SH-SY5Y (cell line): ENCODE measurements at regions not wholly inside any gene's neighbourhood (a gene's known extent, or its start where the extent isn't known, plus 50 kb on each side); places are given as distances from the start of the nearest gene placed in this dataset.

ENCODE experiments used
- GATA2 ChIP-seq: IDR thresholded peaks from 2 replicates; pipeline ENCODE4 v1.6.1; 2011; ENCODE audit warnings: mild to moderate bottlenecking, low read depth, low read length
- GATA3 ChIP-seq: IDR thresholded peaks from 2 replicates; pipeline ENCODE4 v1.6.1; 2011; ENCODE audit warnings: low read depth, mild to moderate bottlenecking, low read length, moderate library complexity

DNA sequence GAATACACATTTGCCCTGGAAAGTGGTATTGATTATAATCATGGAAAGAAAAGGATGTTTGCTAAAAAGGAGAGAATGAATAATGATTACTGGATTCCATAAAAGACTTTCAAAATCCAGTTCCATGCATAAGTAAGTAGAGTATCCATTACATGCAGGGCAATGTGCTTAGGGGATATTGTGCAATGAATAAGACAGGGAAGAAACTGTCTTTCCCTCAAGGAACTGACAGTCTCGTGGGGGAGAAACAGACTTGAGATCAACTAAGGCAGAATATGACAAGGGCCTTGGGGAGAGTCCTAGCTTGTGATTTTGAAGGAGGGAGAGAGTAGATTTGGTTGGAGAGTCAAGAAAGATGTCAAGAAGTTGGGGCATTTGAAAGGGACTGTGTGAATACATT is 130.6 kb downstream of the SPP2 start:
- no peak for TF ChIP-seq GATA2
- TF ChIP-seq GATA3: no peak

DNA sequence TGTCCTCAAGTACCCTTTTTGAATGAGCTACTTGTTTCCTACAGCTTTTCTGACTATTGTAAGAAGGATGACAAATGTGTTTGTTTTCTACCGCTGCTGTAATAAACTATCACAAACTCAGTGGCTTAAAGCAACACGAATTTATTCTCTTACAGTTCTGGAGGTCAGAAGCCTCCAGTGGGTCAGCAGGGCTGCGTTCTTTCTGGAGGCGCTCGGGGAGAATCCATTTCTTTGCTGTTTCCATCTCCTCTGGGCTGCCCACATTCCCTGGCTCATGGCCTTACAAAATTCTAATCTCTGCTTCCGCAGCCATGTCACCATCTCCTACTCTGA is 128.5 kb downstream of the SPP2 start:
- TF ChIP-seq GATA2: no peak
- no peak for TF ChIP-seq GATA3

DNA sequence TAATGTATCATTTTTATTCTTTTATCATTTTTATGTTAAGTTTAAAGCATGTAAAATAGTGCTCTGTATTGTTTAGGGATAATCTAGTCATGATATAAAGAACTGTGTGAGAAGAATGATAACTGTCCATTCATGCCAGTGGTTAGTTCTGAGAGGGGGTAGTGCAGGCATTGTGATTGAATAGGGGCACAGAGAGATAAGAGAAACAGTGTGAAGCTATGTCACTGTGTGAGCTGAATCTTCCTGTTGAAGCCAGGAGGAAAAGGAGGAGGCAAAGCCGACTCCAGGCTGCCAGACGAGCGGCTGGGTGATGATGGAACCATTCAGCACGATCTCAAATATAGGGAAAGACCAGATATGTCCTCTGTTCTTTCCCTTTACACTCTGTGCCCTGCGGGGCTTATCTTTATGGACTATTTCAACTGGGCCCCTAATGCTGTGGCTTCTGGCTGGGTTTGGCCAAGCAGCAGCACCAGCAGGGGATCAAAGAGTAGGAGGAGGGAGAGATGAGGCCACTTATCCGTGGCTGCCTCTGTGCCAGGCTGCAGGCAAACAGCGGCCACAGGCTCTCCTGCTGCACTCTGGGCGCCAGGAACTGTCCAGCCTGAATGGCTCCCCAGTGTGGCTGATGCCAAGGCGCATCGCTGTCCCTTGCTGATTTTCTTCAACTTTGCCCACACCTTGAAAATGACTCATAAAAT is 128.0 kb downstream of the SPP2 start:
- TF ChIP-seq GATA2 (no peak), GATA3 (no peak)

DNA sequence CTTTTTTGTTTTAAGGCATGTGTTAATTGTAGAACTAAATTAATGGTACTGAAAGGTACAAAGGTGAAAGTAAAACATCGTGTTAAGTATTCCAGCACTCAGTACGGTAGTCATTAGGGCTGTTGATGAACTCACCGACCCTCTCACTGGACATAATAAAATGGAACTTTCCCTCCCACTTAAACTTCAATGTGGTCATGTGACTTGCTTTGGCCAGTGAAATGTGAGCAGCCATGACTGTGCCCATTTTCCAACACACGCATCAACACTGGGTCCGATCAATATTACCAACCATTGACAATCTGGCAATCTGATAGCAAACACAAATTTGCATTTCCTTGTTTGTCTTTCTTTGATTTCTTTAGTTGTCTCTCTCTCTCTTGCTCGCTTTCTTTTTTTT is 125.1 kb downstream of the SPP2 start:
- TF ChIP-seq GATA2: no peak
- no peak for TF ChIP-seq GATA3

DNA sequence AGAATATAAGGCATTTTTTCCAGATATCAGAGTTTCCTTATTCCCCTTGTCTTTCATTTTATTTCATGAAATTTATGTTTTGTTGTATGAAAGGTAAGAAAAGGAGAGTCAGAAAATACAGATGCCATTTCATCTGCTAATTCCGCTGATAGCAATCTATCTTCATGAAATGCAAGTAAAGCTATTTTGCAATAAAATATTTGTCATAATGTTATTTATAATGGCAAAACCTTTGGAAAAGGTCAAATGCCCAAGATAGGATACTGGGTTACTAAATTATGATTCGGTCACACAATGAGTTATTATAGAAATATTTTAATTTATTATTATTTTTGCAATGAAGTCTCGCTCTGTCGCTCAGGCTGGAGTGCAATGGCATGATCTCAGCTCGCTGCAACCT is 124.2 kb downstream of the SPP2 start:
- TF ChIP-seq GATA2: no peak
- no peak for TF ChIP-seq GATA3

DNA sequence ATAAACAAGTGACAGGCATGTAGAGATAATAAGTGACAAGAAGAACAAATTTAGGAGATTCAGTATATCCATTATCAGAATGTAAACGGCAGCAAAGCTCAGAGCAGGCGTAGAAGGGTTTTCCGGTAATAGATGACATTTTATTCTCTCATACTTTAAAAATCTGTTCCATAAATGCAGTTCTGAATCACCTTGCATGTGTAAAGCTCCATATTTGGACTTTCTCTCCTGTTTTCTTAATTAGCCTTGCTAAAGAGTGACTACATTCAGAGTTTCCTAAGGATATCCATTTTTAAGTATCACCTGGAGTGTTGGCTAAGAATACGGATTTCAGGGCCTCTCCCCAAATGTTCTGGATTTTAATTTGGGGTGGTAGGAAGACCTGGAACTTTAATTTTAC is 122.0 kb downstream of the SPP2 start:
- no peak for TF ChIP-seq GATA2
- TF ChIP-seq GATA3: no peak

DNA sequence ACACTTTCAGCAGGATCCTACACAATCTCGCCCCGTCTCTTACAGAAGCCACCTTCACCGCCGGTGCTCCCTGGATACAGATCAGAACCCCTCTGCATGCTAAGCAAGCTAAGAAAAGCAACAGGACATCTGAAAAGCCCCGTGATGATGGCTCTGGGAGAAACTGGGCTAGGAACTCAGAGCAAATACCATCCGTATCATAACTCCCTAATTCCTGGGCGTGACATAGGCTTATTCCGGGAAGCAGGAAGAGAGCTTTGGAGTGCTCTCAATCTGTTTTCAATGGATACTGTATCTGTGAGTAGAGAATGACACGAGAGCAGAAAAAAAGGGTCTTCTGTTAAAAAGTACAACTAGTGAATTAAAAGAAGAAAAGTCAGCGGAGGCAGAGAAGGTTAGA is 121.6 kb downstream of the SPP2 start:
- no peak for TF ChIP-seq GATA2
- no peak for TF ChIP-seq GATA3

DNA sequence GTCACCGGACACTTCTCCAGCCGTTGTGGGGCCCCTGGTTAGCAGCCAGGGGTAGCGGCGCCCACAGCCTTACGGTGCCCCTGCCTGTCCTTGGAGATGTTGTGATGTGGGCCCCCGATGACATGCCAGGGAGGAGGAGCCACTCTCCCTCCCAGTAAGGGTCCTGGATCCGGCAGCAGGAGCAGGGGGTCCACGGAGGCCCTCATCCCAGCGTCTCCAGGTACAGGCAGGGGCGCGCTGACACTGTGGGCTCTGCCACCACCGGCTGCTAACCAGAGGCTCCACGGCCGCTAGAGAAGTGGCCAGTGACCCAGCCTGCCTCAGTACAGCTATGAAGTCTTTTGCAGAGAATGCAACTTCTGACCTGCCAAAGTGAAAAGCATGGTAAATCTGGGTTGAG is 121.2 kb downstream of the SPP2 start:
- TF ChIP-seq GATA3 (no peak), GATA2 (no peak)

DNA sequence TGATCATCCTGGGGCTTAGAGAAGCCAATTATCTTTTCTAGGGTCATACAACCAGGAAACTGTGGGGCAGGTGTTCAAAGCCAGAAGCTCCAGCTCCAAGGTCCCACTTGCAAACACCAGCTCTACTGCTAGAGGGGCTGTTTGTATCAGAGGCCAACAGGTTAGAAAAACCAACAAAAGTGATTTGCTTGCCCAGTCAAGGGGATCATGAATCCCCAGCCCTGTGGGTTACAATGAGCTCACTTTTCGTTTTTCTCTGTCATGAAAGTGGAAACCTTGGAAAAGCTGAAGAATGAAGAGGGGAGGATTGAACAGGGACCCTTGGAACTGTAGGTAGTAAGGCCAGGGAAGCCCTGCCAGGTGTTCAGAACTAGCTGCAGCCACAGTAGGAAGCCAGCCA is 119.2 kb downstream of the SPP2 start:
- no peak for TF ChIP-seq GATA2
- TF ChIP-seq GATA3: no peak

DNA sequence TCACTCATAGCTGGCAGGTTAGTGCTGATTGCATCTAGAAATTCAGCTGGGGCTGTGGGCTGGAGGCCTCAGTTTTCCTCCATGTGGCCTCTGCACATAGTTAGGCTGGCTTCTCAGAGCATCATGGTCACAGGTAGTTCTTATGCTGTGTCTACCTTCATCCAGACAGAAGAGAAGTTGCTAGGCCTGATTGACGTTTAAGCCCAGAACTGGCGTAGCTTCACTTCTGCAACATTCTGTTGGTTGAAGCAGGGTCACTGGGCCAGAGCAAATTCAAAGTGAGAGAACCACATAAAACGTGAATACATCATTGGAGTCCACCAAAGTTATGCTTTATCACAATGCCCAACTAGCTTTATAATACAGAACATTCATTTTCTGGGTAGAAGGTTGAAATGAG is 116.0 kb downstream of the SPP2 start:
- no peak for TF ChIP-seq GATA3
- no peak for TF ChIP-seq GATA2

DNA sequence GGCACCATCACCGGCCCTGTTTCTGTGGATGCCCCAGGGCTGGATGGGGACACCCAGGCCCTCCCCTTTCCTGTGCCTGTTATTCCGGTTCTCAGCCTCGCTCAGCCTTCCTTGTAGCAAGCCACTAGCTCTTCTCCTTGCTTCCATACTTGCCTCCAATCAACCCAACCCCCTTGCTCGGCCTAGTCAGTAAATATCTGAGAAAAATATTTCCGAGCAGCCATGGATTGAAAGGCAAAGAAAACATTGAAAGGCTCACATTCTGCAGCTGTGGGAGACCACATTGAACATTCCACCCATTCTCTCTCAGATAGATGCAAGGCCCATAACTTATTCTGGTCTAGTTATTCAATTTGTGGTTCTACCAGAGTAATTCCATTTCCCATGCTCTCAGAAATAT is 114.9 kb downstream of the SPP2 start:
- TF ChIP-seq GATA3 (no peak), GATA2 (no peak)

DNA sequence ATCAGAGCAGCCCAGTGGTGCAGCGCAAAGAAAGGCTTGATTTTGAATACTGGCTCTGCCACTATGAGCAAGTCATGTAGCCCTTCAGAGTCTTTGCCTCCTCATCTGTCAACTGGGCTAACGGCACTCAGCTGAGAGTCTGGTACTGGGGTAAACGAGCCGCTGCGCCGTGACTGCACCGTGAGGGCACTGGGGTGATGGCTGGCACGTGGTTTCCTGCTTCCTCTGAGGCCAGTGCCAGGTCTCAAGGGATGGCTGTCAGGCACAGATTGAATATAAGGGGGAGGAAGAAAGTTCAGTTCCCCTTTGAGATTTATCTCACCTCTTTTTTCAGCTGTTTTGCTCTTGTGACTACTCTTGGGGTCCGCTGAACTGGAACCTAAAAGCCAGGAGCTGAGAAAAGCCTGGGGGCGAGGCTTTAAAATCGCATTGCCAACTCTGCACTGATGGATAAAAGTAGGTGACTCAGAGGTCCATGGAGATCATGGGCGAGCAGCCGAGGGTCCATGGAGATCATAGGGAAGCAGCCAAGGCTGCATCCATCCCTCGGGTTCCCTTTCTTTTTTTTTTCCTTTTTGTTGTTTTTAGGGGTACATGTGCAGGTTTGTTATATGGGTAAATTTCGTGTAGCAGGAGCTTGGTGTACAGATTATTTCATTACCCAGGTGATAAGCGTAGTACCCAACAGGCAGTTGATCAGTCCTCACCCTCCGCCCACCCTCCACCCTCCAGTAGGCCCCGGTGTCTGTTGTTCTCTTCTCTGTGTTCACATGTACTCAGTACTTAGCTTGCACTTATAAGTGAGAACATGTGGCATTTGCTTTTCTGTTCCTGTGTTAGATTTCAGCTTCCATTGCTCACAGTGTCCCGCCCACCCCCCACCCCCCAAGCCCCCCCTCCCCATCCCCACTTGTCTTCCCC is 114.3 kb downstream of the SPP2 start:
- TF ChIP-seq GATA3 (no peak), GATA2 (no peak)

DNA sequence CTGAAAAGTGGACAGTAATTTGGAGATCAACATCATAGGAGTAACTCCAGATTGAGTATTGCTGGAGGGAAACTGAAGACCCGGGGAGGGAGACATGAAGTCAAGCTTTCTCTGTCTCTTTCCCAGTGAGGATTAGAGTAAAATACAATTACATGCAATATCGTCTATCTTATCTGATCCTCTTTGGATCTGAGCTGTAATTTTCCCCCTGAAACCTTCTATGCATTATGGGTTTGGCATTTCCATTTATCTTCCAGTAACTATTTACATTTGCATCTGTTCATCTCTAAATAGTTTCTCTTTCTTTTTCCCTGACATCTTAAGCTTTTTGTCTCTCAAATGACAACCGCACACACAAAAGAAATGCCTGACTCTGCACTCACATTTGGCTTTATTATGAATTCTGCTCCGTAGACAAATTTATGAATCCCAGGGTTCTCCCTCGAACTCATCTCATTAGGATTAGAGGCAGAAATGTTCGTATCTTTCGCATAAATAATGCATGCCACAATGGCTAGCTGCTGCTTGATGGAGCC is 113.1 kb downstream of the SPP2 start:
- TF ChIP-seq GATA2 (peak; percentile 20; the same call in 1 of the 2 replicates), GATA3 (peak; percentile 61)

DNA sequence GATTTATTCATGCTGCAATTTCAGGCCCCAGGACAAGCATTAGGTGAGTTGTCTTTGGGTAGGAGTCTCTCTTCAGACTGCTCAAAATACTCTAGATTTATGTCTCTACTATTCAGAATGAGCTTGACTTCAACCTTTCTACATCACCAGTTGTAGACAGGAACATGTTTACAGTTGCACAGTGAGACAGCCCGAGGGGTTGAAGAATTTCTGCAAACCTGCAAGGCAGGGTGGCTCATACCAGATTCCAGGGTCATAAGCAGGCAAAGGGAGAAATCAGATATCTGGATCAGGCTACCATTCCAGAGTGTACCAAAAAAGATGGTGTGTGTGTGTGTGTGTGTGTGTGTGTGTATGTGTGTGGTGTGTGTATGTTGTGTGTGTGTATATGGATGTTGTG is 112.4 kb downstream of the SPP2 start:
- TF ChIP-seq GATA3: no peak
- TF ChIP-seq GATA2: no peak

DNA sequence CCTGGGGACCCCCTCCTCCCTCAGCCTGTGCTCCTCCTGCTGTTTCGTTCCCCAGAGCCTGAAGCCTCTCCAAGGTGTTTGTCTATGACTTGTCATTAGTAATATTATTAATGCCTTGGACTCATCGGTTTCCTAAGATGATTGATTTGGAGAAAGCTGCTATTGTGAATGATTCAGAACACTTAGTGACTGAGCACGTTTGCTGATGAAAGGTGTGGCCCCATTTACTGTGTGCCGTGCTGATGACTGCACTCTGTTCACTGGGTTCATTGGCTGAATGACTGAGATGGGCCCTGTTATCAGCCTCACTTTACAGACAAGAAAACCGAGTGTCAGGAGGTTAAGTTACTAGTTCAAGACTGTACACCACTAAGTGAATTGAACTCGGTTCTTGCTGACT is 111.4 kb downstream of the SPP2 start:
- no peak for TF ChIP-seq GATA2
- TF ChIP-seq GATA3: no peak

DNA sequence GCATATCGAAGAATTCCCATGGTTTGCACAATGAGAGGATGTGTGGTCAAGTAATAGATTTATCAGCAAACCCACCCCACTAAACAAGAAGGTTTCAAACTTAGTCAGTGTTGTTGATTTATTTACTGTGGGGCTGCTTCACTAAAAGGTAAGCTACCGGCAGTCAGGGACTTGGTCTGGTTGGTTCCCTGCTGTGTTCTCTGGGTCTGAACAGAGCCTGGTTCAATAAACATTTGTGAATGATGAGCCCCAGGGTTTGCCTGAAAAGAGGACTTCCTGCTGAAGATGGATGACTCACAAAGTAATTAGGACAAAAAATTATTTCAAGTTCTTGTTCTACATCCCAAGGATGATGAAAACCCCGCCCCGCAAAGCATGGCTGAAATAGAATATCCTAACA is 108.3 kb downstream of the SPP2 start:
- TF ChIP-seq GATA2: no peak
- no peak for TF ChIP-seq GATA3

DNA sequence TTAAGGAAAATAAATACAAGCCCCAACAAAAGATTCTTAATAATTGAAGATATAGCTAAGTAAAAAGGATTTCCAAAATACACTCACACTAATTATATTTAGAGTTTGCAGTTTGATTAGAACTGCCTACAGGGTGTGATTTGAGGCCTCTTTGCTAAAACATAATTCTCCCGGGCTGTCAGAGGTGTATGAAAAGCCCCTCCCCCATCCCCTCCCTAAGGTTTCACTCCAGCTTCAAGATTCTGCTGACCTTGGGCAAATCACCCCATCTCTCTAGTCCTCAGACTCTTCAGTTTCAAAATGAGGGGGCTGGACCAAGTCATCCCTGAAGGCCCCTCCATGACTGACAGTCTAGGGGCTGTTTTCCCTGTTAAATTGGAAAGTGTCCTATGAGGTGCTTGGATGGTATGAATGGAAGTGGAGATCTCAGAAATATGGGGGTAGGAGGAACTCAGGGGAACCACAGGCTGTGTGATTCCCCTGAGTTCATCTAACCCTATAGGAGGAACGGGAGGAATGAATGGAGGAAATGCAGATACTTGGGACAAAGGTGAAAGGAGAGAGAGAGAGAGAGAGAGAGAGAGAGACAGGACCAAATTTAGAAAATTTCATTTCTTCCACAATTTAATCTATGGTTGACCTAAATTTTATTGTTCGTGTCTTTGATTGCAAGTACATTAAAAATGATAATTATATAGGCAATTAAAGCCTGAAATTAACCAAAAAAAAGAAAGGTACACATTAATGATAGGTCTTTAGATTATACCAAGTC is 107.5 kb downstream of the SPP2 start:
- TF ChIP-seq GATA3 (no peak), GATA2 (no peak)
